ENCODE measurements at regions not wholly inside any gene's neighbourhood (a gene's known extent, or its start where the extent isn't known, plus 50 kb on each side); places are given as distances from the start of the nearest gene placed in this dataset.

DNA sequence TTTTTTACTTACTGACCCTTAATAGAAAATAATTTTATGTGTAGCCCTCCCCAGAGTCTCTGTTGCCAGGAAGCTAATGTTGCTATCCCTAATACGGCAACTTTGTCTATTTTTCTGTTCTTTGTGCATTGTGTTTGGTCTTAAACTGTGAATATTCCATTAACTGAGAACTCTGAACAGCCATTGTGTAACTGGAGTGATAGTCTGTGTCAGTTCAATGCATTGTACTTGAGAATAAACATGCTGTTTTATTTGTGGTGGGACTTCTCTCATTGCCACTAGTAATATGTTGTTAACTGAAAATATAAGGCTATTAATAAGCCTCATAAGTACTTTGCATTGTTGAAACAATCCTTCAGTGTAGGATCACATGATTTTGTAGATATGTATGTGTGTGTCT is 278.3 kb upstream of the DMRT1 start:
- TF ChIP-seq POLR2A (IDR thresholded peaks at IDR 0.05) (no peak), EP300 (IDR thresholded peaks at IDR 0.05) (no peak)
- TF ChIP-seq, protein P1, sequence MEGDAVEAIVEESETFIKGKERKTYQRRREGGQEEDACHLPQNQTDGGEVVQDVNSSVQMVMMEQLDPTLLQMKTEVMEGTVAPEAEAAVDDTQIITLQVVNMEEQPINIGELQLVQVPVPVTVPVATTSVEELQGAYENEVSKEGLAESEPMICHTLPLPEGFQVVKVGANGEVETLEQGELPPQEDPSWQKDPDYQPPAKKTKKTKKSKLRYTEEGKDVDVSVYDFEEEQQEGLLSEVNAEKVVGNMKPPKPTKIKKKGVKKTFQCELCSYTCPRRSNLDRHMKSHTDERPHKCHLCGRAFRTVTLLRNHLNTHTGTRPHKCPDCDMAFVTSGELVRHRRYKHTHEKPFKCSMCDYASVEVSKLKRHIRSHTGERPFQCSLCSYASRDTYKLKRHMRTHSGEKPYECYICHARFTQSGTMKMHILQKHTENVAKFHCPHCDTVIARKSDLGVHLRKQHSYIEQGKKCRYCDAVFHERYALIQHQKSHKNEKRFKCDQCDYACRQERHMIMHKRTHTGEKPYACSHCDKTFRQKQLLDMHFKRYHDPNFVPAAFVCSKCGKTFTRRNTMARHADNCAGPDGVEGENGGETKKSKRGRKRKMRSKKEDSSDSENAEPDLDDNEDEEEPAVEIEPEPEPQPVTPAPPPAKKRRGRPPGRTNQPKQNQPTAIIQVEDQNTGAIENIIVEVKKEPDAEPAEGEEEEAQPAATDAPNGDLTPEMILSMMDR (IDR thresholded peaks at IDR 0.05), result no peak
- intact Hi-C loops (cut with DNase I), result no loop called here
- DNase-seq, result no peak
- H3K27me3 ChIP-seq, result no peaks in the 10 kb centered on the region
- H3K4me3 ChIP-seq, result no peak overlapping the region
- 89 to 98% (median 93%) methylated on average over 1 of the region's 1 CpG for WGBS, 3 donors
- H3K4me1 ChIP-seq (ENCODE audit: insufficient read depth), result peaks cover 1% of the 10 kb centered on the region
- no peaks in the 10 kb centered on the region for H3K9me3 ChIP-seq
- no peak overlapping the region for H3K27ac ChIP-seq
- H3K36me3 ChIP-seq, result no peaks in the 10 kb centered on the region

DNA sequence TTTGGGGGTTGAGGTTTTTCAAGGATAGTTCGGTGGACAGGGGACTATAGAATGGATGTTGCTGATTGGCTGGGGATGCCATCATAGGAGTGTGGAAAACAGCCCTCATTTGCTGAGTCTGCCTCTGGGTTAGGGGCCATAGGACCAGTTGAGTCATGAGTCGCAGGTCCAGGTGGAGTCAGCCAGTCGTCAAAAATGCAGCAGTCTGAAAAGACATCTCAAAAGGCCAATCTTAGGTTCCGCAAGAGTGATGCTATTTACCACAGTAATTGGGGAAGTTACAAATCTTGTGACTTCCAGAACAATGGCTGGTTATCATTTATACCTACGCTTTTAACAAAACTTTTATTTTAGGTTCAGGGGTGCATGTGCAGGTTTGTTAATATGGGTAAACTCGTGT is 276.0 kb upstream of the DMRT1 start:
- WGBS, 3 donors, result 97 to 98% (median 97%) methylated on average over 6 of the region's 6 CpGs
- DNase-seq, result no peak
- Histone ChIP-seq H3K36me3 (no peaks in the 10 kb centered on the region), H3K4me3 (no peak overlapping the region), H3K9me3 (no peaks in the 10 kb centered on the region), H3K27ac (no peak overlapping the region), H3K4me1 (ENCODE audit: insufficient read depth) (peaks cover 3% of the 10 kb centered on the region), H3K27me3 (no peaks in the 10 kb centered on the region)
- TF ChIP-seq POLR2A (IDR thresholded peaks at IDR 0.05), result no peak
- TF ChIP-seq, protein P1 (IDR thresholded peaks at IDR 0.05), result no peak
- TF ChIP-seq EP300 (IDR thresholded peaks at IDR 0.05), result no peak
- intact Hi-C loops (cut with DNase I), result no loop called here

DNA sequence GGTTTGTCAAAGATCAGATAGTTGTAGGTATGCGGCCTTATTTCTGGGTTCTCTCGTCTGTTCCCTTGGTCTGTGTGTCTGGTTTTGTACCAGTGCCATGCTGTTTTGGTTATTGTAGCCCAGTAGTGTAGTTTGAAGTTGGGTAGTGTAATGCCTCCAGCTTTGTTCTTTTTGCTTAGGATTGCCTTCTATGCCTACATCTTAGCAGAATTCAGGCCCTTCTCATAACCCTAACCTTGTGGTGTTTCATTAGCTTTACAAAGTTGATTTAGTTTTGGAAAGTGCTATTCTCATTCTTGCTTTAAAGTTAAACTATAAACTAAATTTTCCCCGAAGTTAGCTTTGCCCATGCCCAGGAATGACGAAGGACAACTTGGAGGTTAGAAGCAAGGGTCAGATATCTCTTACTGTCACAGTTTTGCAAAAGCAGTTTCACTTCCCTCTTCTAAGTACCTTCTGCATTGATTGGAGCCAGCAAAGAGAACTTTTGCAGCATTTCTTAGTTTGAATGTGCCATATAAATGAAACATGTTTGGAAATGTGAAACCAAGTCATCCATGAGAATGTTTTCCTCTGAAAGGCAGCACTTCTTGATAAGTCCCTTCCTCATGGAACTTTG is 274.3 kb upstream of the DMRT1 start:
- intact Hi-C loops (cut with DNase I), result no loop called here
- TF ChIP-seq, protein P1 (IDR thresholded peaks at IDR 0.05), result no peak
- TF ChIP-seq POLR2A (IDR thresholded peaks at IDR 0.05) (no peak), EP300 (IDR thresholded peaks at IDR 0.05) (no peak)
- no peak overlapping the region for H3K27ac ChIP-seq
- no peaks in the 10 kb centered on the region for H3K27me3 ChIP-seq
- DNase-seq, result no peak
- H3K36me3 ChIP-seq, result no peaks in the 10 kb centered on the region
- H3K9me3 ChIP-seq, result no peaks in the 10 kb centered on the region
- H3K4me3 ChIP-seq, result no peak overlapping the region
- H3K4me1 ChIP-seq (ENCODE audit: insufficient read depth), result peaks cover 5% of the 10 kb centered on the region
- WGBS, 3 donors, result 89 to 92% (median 89%) methylated on average over 4 of the region's 4 CpGs

DNA sequence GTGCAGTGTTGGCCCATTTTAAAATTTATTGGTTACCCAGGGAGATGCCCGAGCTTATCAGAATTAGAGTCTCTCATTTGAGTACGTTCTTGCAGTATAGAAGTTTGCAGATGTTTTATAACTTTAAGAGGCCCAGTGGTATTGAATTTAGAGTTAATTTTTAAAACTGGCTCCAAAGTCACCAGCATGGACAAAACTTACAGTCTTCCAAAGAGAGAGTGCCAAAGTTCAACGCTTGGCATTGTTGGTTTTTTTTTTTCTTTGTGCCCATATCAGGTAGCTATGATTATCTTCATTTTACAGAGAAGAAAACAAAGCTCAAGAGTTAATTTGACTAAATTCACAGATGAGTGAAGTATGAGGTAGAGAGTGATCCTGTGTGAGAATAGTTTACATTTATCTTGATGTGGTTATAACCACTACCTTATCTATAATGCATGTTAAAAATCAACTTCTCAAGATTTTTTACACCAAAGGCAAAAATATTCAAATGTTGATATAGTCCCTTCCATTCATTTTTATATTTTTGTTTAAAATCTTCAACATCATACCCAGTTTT is 273.7 kb upstream of the DMRT1 start:
- TF ChIP-seq, protein P1 (IDR thresholded peaks at IDR 0.05), result no peak
- TF ChIP-seq POLR2A (IDR thresholded peaks at IDR 0.05), result no peak
- TF ChIP-seq EP300 (IDR thresholded peaks at IDR 0.05), result no peak
- peaks cover 5% of the 10 kb centered on the region for H3K4me1 ChIP-seq (ENCODE audit: insufficient read depth)
- intact Hi-C loops (cut with DNase I), result no loop called here
- H3K9me3 ChIP-seq, result no peaks in the 10 kb centered on the region
- no peaks in the 10 kb centered on the region for H3K36me3 ChIP-seq
- WGBS, 3 donors, result 88 to 91% (median 88%) methylated on average over 3 of the region's 3 CpGs
- no peak for DNase-seq
- H3K27me3 ChIP-seq, result no peaks in the 10 kb centered on the region
- no peak overlapping the region for H3K4me3 ChIP-seq
- no peak overlapping the region for H3K27ac ChIP-seq
